ENCODE measurements at regions not wholly inside any gene's neighbourhood (a gene's known extent, or its start where the extent isn't known, plus 50 kb on each side); places are given as distances from the start of the nearest gene placed in this dataset.

DNA sequence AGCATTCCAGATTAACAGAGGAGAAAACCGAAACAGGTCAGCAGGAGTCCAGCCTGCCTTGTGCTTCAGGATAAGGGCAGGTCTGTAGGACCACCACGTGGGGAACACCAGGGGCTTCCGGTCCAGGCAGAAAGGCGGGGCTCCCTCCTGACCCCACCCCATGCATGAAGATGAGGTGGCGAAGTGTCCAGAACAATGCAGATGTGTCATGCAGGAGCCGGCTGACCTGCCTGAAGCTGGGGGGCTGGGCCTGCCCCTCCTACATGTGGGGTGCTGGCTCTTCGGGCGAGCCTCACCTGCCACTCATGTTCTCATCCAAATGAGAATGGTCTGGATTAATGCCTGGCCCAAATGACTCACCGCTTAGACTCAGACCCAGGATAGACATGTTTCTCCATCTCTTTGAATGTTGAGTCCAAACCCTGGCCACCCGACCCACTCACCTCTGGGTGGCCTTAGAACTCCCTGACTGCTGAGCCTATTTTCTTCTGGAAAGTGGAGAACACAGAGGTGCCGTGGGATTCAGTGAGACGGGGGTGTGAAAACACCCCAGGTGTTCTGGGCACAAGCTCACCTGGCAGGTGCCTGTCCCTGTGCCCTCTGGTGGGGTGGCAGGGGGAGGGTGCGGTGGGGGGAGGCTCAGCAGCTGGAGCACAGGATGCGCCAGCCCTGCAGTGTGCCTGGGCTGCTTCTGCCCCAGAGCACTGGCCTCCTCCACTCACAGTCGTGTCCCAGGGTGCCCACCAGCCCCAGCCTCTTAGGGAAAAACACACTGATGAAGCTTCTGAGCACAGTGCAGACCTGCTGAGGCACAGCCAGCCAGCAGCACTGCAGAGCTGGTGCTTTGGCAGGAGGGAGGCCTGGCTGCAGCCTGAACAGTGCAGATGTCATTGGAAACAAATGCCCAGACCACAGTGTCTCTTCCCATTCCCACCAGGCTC lies 55.2 kb upstream of the GDF10 start:
- TF ChIP-seq POLR2AphosphoS5 (IDR thresholded peaks at IDR 0.05) (no peak), TAF1 (IDR thresholded peaks at IDR 0.05; ENCODE audit: low read depth) (no peak), EP300 (conservative IDR thresholded peaks at IDR 0.05; ENCODE audit: poor library complexity, severe bottlenecking) (no peak), MXI1 (conservative IDR thresholded peaks at IDR 0.05; ENCODE audit: poor library complexity, severe bottlenecking) (no peak), SMC3 (conservative IDR thresholded peaks at IDR 0.05; ENCODE audit: poor library complexity) (no peak), EZH2 (IDR thresholded peaks at IDR 0.05; ENCODE audit: borderline replicate concordance, insufficient read depth, low read length, poor library complexity, severe bottlenecking) (no peak), RAD21 (conservative IDR thresholded peaks at IDR 0.05) (no peak)
- TF ChIP-seq, protein P1, sequence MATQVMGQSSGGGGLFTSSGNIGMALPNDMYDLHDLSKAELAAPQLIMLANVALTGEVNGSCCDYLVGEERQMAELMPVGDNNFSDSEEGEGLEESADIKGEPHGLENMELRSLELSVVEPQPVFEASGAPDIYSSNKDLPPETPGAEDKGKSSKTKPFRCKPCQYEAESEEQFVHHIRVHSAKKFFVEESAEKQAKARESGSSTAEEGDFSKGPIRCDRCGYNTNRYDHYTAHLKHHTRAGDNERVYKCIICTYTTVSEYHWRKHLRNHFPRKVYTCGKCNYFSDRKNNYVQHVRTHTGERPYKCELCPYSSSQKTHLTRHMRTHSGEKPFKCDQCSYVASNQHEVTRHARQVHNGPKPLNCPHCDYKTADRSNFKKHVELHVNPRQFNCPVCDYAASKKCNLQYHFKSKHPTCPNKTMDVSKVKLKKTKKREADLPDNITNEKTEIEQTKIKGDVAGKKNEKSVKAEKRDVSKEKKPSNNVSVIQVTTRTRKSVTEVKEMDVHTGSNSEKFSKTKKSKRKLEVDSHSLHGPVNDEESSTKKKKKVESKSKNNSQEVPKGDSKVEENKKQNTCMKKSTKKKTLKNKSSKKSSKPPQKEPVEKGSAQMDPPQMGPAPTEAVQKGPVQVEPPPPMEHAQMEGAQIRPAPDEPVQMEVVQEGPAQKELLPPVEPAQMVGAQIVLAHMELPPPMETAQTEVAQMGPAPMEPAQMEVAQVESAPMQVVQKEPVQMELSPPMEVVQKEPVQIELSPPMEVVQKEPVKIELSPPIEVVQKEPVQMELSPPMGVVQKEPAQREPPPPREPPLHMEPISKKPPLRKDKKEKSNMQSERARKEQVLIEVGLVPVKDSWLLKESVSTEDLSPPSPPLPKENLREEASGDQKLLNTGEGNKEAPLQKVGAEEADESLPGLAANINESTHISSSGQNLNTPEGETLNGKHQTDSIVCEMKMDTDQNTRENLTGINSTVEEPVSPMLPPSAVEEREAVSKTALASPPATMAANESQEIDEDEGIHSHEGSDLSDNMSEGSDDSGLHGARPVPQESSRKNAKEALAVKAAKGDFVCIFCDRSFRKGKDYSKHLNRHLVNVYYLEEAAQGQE (IDR thresholded peaks at IDR 0.05; ENCODE audit: borderline replicate concordance), result no peak
- TF ChIP-seq, protein P2, sequence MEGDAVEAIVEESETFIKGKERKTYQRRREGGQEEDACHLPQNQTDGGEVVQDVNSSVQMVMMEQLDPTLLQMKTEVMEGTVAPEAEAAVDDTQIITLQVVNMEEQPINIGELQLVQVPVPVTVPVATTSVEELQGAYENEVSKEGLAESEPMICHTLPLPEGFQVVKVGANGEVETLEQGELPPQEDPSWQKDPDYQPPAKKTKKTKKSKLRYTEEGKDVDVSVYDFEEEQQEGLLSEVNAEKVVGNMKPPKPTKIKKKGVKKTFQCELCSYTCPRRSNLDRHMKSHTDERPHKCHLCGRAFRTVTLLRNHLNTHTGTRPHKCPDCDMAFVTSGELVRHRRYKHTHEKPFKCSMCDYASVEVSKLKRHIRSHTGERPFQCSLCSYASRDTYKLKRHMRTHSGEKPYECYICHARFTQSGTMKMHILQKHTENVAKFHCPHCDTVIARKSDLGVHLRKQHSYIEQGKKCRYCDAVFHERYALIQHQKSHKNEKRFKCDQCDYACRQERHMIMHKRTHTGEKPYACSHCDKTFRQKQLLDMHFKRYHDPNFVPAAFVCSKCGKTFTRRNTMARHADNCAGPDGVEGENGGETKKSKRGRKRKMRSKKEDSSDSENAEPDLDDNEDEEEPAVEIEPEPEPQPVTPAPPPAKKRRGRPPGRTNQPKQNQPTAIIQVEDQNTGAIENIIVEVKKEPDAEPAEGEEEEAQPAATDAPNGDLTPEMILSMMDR (IDR thresholded peaks at IDR 0.05; ENCODE audit: poor library complexity, severe bottlenecking), result no peak
- Histone ChIP-seq H3K27me3 (ENCODE audit: insufficient read depth, low read depth, low read length) (no peaks in the 10 kb centered on the region), H3K9ac (ENCODE audit: low read length) (no peak overlapping the region), H4K20me1 (ENCODE audit: insufficient read depth) (no peaks in the 10 kb centered on the region), H2AFZ (ENCODE audit: low read depth, low read length) (no peak overlapping the region), H3K9me3 (ENCODE audit: low read length) (no peaks in the 10 kb centered on the region), H3K36me3 (ENCODE audit: insufficient read depth, low read length) (no peaks in the 10 kb centered on the region), H3K4me3 (ENCODE audit: low read length) (no peak overlapping the region), H3K79me2 (replicated peaks; ENCODE audit: insufficient read depth, low read length) (no peaks in the 10 kb centered on the region), H3K4me2 (ENCODE audit: low read length) (no peak overlapping the region), H3K9me2 (ENCODE audit: insufficient read depth, low read length) (no peaks in the 10 kb centered on the region), H3K27ac (ENCODE audit: low read length) (no peak overlapping the region), H3F3A (ENCODE audit: insufficient read depth, low read length, poor library complexity, severe bottlenecking) (no peaks in the 10 kb centered on the region)

DNA sequence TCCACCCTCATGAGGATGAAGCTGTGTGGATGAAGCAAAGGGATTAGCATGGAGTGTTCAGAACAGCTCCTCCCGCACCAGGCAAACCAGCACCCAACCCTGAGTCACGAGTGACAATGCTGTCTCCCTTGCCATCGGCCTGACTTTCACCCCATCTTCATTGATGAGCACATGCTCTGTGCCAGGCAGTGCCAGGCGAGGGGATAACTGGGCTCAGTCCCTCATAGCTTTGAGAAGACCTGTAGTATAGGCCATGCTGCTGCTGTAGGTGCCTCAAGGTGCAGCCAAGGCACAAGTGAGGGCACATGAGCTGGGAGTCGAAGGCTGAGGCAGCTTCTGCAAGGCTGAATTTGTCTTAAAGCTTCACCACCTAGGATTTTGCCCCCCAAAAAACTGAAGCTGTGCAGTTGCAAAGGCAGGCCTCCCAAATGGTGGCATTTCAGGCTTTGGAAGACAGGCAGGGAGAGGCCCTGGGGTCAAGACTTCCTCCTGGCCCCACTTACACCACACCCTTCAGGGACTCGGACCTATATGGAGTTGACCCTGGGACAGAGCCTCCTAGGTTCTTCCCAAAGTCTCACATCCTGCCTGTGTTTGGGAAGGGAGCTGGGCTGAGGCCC lies 54.2 kb upstream of the GDF10 start:
- Histone ChIP-seq H3K27me3 (ENCODE audit: insufficient read depth, low read depth, low read length) (no peaks in the 10 kb centered on the region), H3K4me2 (ENCODE audit: low read length) (no peak overlapping the region), H4K20me1 (ENCODE audit: insufficient read depth) (no peaks in the 10 kb centered on the region), H3K36me3 (ENCODE audit: insufficient read depth, low read length) (no peaks in the 10 kb centered on the region), H3K9me2 (ENCODE audit: insufficient read depth, low read length) (no peaks in the 10 kb centered on the region), H3K4me3 (ENCODE audit: low read length) (no peak overlapping the region), H3K79me2 (replicated peaks; ENCODE audit: insufficient read depth, low read length) (no peaks in the 10 kb centered on the region), H3K9ac (ENCODE audit: low read length) (no peak overlapping the region), H2AFZ (ENCODE audit: low read depth, low read length) (no peak overlapping the region), H3K9me3 (ENCODE audit: low read length) (no peaks in the 10 kb centered on the region), H3K27ac (ENCODE audit: low read length) (no peak overlapping the region), H3F3A (ENCODE audit: insufficient read depth, low read length, poor library complexity, severe bottlenecking) (no peaks in the 10 kb centered on the region)
- TF ChIP-seq EZH2 (IDR thresholded peaks at IDR 0.05; ENCODE audit: borderline replicate concordance, insufficient read depth, low read length, poor library complexity, severe bottlenecking) (no peak), TAF1 (IDR thresholded peaks at IDR 0.05; ENCODE audit: low read depth) (no peak), SMC3 (conservative IDR thresholded peaks at IDR 0.05; ENCODE audit: poor library complexity) (no peak), POLR2AphosphoS5 (IDR thresholded peaks at IDR 0.05) (no peak), EP300 (conservative IDR thresholded peaks at IDR 0.05; ENCODE audit: poor library complexity, severe bottlenecking) (no peak), RAD21 (conservative IDR thresholded peaks at IDR 0.05) (no peak), MXI1 (conservative IDR thresholded peaks at IDR 0.05; ENCODE audit: poor library complexity, severe bottlenecking) (no peak)
- TF ChIP-seq, protein P1 (IDR thresholded peaks at IDR 0.05; ENCODE audit: borderline replicate concordance), result no peak
- TF ChIP-seq, protein P2 (IDR thresholded peaks at IDR 0.05; ENCODE audit: poor library complexity, severe bottlenecking), result no peak

All from neural cell (in vitro differentiated cells).